BLaER1 treated with 17β-estradiol and CSF1 and Interleukin-3, amounts not matched to agents 10 nM and 100 nM (cell line): ENCODE measurements at regions not wholly inside any gene's neighbourhood (a gene's known extent, or its start where the extent isn't known, plus 50 kb on each side); places are given as distances from the start of the nearest gene placed in this dataset.

Experiments used
- H3K27ac ChIP-seq, 11 experiments: shearing (Covaris generic); formaldehyde crosslinking; 2 replicates each; pipeline ENCODE4 v1.8.1; 2022
- H3K27me3 ChIP-seq, 11 experiments: shearing (Covaris generic); formaldehyde crosslinking; 2 replicates each; pipeline ENCODE4 v1.8.1; 2022
- H3K36me3 ChIP-seq, 11 experiments: shearing (Covaris generic); formaldehyde crosslinking; 2 replicates each; pipeline ENCODE4 v1.8.1; 2022
- H3K4me1 ChIP-seq, 10 experiments: shearing (Covaris generic); formaldehyde crosslinking; 2 replicates each; pipeline ENCODE4 v1.8.1; 2022
- H3K4me2 ChIP-seq, 11 experiments: shearing (Covaris generic); formaldehyde crosslinking; 2 replicates each; pipeline ENCODE4 v1.8.1; 2022
- H3K4me3 ChIP-seq, 10 experiments: shearing (Covaris generic); formaldehyde crosslinking; 2 replicates each; pipeline ENCODE4 v1.8.1; 2022
- H3K9ac ChIP-seq, 11 experiments: shearing (Covaris generic); formaldehyde crosslinking; 2 replicates each; pipeline ENCODE4 v1.8.1; 2022
- H3K9me3 ChIP-seq, 11 experiments: shearing (Covaris generic); formaldehyde crosslinking; replicated peaks in 1 of 11; 2 replicates each; pipeline ENCODE4 v1.8.1; 2022
- H4K20me1 ChIP-seq, 11 experiments: shearing (Covaris generic); formaldehyde crosslinking; 2 replicates each; pipeline ENCODE4 v1.8.1; 2022
- Cebpa-rat ChIP-seq, 11 experiments: shearing (Covaris generic); IDR thresholded peaks; 2 replicates each; pipeline ENCODE4 v1.8.1; 2022

GRCh38 chr17:53149316-53149715 lies 673.4 kb upstream of the KIF2B start:
- no peaks in the 10 kb centered on the region for H3K4me1 ChIP-seq
- no peak overlapping the region for H3K9ac ChIP-seq
- no peak overlapping the region for H3K4me3 ChIP-seq
- no peaks in the 10 kb centered on the region for H3K36me3 ChIP-seq
- no peak overlapping the region for H3K4me2 ChIP-seq
- TF ChIP-seq Cebpa-rat (IDR thresholded peaks at IDR 0.05), result no peak
- H3K9me3 ChIP-seq, result no peaks in the 10 kb centered on the region
- H3K27me3 ChIP-seq, result no peaks in the 10 kb centered on the region
- no peaks in the 10 kb centered on the region for H4K20me1 ChIP-seq
- H3K27ac ChIP-seq, result no peak overlapping the region

- Histone ChIP-seq H3K4me2 (no peak overlapping the region), H3K9ac (no peak overlapping the region), H3K4me1 (no peaks in the 10 kb centered on the region), H3K36me3 (no peaks in the 10 kb centered on the region), H3K27me3 (no peaks in the 10 kb centered on the region), H3K4me3 (no peak overlapping the region), H3K27ac (no peak overlapping the region), H4K20me1 (no peaks in the 10 kb centered on the region), H3K9me3 (no peaks in the 10 kb centered on the region)
- no peak for TF ChIP-seq Cebpa-rat (IDR thresholded peaks at IDR 0.05)
Measured at GRCh38 chr17:53148058-53148457, 674.7 kb upstream of the KIF2B start.

- Histone ChIP-seq H3K27me3 (no peaks in the 10 kb centered on the region), H3K4me1 (no peaks in the 10 kb centered on the region), H3K4me3 (no peak overlapping the region), H4K20me1 (no peaks in the 10 kb centered on the region), H3K27ac (no peak overlapping the region), H3K4me2 (no peak overlapping the region), H3K9me3 (no peaks in the 10 kb centered on the region), H3K9ac (no peak overlapping the region), H3K36me3 (no peaks in the 10 kb centered on the region)
- TF ChIP-seq Cebpa-rat (IDR thresholded peaks at IDR 0.05), result no peak
Measured at GRCh38 chr17:53142890-53143289, 679.8 kb upstream of the KIF2B start.

GRCh38 chr17:53141731-53142130 lies 681.0 kb upstream of the KIF2B start:
- H3K4me1 ChIP-seq, result no peaks in the 10 kb centered on the region
- no peaks in the 10 kb centered on the region for H3K36me3 ChIP-seq
- no peaks in the 10 kb centered on the region for H3K9me3 ChIP-seq
- no peak overlapping the region for H3K4me2 ChIP-seq
- no peaks in the 10 kb centered on the region for H3K27me3 ChIP-seq
- no peak overlapping the region for H3K27ac ChIP-seq
- TF ChIP-seq Cebpa-rat (IDR thresholded peaks at IDR 0.05), result no peak
- no peaks in the 10 kb centered on the region for H4K20me1 ChIP-seq
- H3K9ac ChIP-seq, result no peak overlapping the region
- H3K4me3 ChIP-seq, result no peak overlapping the region

GRCh38 chr17:53141280-53141679 lies 681.4 kb upstream of the KIF2B start:
- no peaks in the 10 kb centered on the region for H3K36me3 ChIP-seq
- no peaks in the 10 kb centered on the region for H4K20me1 ChIP-seq
- H3K4me1 ChIP-seq, result no peaks in the 10 kb centered on the region
- H3K9ac ChIP-seq, result no peak overlapping the region
- no peaks in the 10 kb centered on the region for H3K27me3 ChIP-seq
- H3K27ac ChIP-seq, result no peak overlapping the region
- H3K9me3 ChIP-seq, result no peaks in the 10 kb centered on the region
- TF ChIP-seq Cebpa-rat (IDR thresholded peaks at IDR 0.05), result no peak
- H3K4me2 ChIP-seq, result no peak overlapping the region
- no peak overlapping the region for H3K4me3 ChIP-seq

- Histone ChIP-seq H3K36me3 (no peaks in the 10 kb centered on the region), H3K4me3 (no peak overlapping the region), H3K27me3 (no peaks in the 10 kb centered on the region), H3K9ac (no peak overlapping the region), H3K4me2 (no peak overlapping the region), H3K4me1 (no peaks in the 10 kb centered on the region), H4K20me1 (no peaks in the 10 kb centered on the region), H3K27ac (no peak overlapping the region), H3K9me3 (no peaks in the 10 kb centered on the region)
- TF ChIP-seq Cebpa-rat (IDR thresholded peaks at IDR 0.05), result no peak
Measured at GRCh38 chr17:53137869-53138268, 684.9 kb upstream of the KIF2B start.

- no peak for TF ChIP-seq Cebpa-rat (IDR thresholded peaks at IDR 0.05)
- H3K4me2 ChIP-seq, result no peak overlapping the region
Measured at GRCh38 chr17:53135969-53136368, 686.8 kb upstream of the KIF2B start.

GRCh38 chr17:53134548-53134947 lies 688.2 kb upstream of the KIF2B start:
- Histone ChIP-seq H3K9ac (no peak overlapping the region), H4K20me1 (no peaks in the 10 kb centered on the region), H3K27ac (no peak overlapping the region), H3K4me3 (no peak overlapping the region), H3K4me1 (no peaks in the 10 kb centered on the region), H3K36me3 (no peaks in the 10 kb centered on the region), H3K27me3 (no peaks in the 10 kb centered on the region), H3K9me3 (no peaks in the 10 kb centered on the region), H3K4me2 (no peak overlapping the region)
- no peak for TF ChIP-seq Cebpa-rat (IDR thresholded peaks at IDR 0.05)

More at GRCh38 chr17:53135969-53136368, 686.8 kb upstream of the KIF2B start:
- Histone ChIP-seq H4K20me1 (no peaks in the 10 kb centered on the region), H3K4me3 (no peak overlapping the region), H3K9me3 (no peaks in the 10 kb centered on the region), H3K4me1 (no peaks in the 10 kb centered on the region), H3K9ac (no peak overlapping the region), H3K36me3 (no peaks in the 10 kb centered on the region), H3K27me3 (no peaks in the 10 kb centered on the region), H3K27ac (no peak overlapping the region)

- TF ChIP-seq Cebpa-rat (IDR thresholded peaks at IDR 0.05), result no peak
- H4K20me1 ChIP-seq, result no peaks in the 10 kb centered on the region
- H3K4me1 ChIP-seq, result no peaks in the 10 kb centered on the region
- no peak overlapping the region for H3K9ac ChIP-seq
- no peaks in the 10 kb centered on the region for H3K36me3 ChIP-seq
- H3K4me3 ChIP-seq, result no peak overlapping the region
- no peak overlapping the region for H3K4me2 ChIP-seq
- H3K27me3 ChIP-seq, result no peaks in the 10 kb centered on the region
- no peaks in the 10 kb centered on the region for H3K9me3 ChIP-seq
- no peak overlapping the region for H3K27ac ChIP-seq
Measured at GRCh38 chr17:53133876-53134275, 688.9 kb upstream of the KIF2B start.

- Histone ChIP-seq H3K27ac (no peak overlapping the region), H3K27me3 (no peaks in the 10 kb centered on the region), H3K4me2 (no peak overlapping the region), H4K20me1 (no peaks in the 10 kb centered on the region), H3K4me3 (no peak overlapping the region), H3K9ac (no peak overlapping the region), H3K4me1 (no peaks in the 10 kb centered on the region), H3K36me3 (no peaks in the 10 kb centered on the region), H3K9me3 (no peaks in the 10 kb centered on the region)
- TF ChIP-seq Cebpa-rat (IDR thresholded peaks at IDR 0.05), result no peak
Measured at GRCh38 chr17:53129863-53130262, 692.9 kb upstream of the KIF2B start.

GRCh38 chr17:53127331-53127730 lies 695.4 kb upstream of the KIF2B start:
- no peaks in the 10 kb centered on the region for H3K4me1 ChIP-seq
- H3K27me3 ChIP-seq, result no peaks in the 10 kb centered on the region
- no peak for TF ChIP-seq Cebpa-rat (IDR thresholded peaks at IDR 0.05)

More at GRCh38 chr17:53127331-53127730, 695.4 kb upstream of the KIF2B start:
- Histone ChIP-seq H3K4me3 (no peak overlapping the region), H3K36me3 (no peaks in the 10 kb centered on the region), H4K20me1 (no peaks in the 10 kb centered on the region), H3K9me3 (no peaks in the 10 kb centered on the region), H3K9ac (no peak overlapping the region), H3K27ac (no peak overlapping the region), H3K4me2 (no peak overlapping the region)
